Natural killer cell (primary cell): ENCODE measurements at regions not wholly inside any gene's neighbourhood (a gene's known extent, or its start where the extent isn't known, plus 50 kb on each side); places are given as distances from the start of the nearest gene placed in this dataset.

Experiments used
- ATAC-seq, 3 donors: fragments of 150-1000 bp in 2 of 3; fragments of 200-7000 bp in 1 of 3; cut with Tn5 transposase; 1 replicate in 1 of 3; 2 replicates in 2 of 3; pipeline ENCODE4 v1.10.0; 2021; ENCODE audit warnings: mild to moderate bottlenecking in 2 of 3, moderate library complexity in 2 of 3
- DNase-seq, 2 donors: peaks; one replicate each; pipeline versions ENCODE4 v3.0.0 to v3.0.0-alpha.2; 2013 to 2021; ENCODE audit warnings: mixed read lengths in 1 of 2
- H3K27ac ChIP-seq: one replicate; pipeline ENCODE4 v1.5.1; 2013; ENCODE audit warnings: mild to moderate bottlenecking, low read length
- H3K27me3 ChIP-seq: one replicate; pipeline ENCODE4 v1.6.1; 2013; ENCODE audit warnings: low read length; ENCODE audit not compliant: control insufficient read depth, insufficient read depth
- H3K36me3 ChIP-seq: one replicate; pipeline ENCODE4 v1.6.1; 2013; ENCODE audit warnings: low read length; ENCODE audit not compliant: control insufficient read depth, insufficient read depth
- H3K4me1 ChIP-seq: one replicate; pipeline ENCODE4 v1.6.1; 2013; ENCODE audit warnings: low read length; ENCODE audit not compliant: control insufficient read depth, insufficient read depth
- H3K4me3 ChIP-seq: one replicate; pipeline ENCODE4 v1.5.1; 2013; ENCODE audit warnings: low read length
- H3K9me3 ChIP-seq: one replicate; pipeline ENCODE4 v1.6.1; 2013; ENCODE audit warnings: low read length; ENCODE audit not compliant: control insufficient read depth, insufficient read depth
- H3K27ac Mint-ChIP-seq, 2 donors: one replicate each; pipeline ENCODE4 v1.8.0; 2022; ENCODE audit warnings: mild to moderate bottlenecking in 2 of 2, mixed read lengths in 2 of 2, moderate library complexity in 1 of 2
- H3K27me3 Mint-ChIP-seq, 2 donors: one replicate each; pipeline ENCODE4 v1.8.0; 2022; ENCODE audit warnings: low read depth in 2 of 2, mixed read lengths in 2 of 2
- H3K36me3 Mint-ChIP-seq: one replicate; pipeline ENCODE4 v1.8.0; 2022; ENCODE audit warnings: mixed read lengths
- H3K4me1 Mint-ChIP-seq, 2 donors: one replicate each; pipeline ENCODE4 v1.8.0; 2022; ENCODE audit warnings: mixed read lengths in 2 of 2
- H3K4me3 Mint-ChIP-seq: one replicate; pipeline ENCODE4 v1.8.0; 2022; ENCODE audit warnings: mild to moderate bottlenecking, moderate library complexity, mixed read lengths
- H3K9me3 Mint-ChIP-seq, 2 donors: one replicate each; pipeline ENCODE4 v1.8.0; 2022; ENCODE audit warnings: mixed read lengths in 2 of 2
- CTCF ChIP-seq: fragments of 200-600 bp; IDR thresholded peaks from one replicate; pipeline ENCODE4 v1.8.0; 2022; ENCODE audit warnings: antibody characterized with exemption
- WGBS: methylation state at CpG from one replicate; pipeline ENCODE4 v1.1.7; 2013; ENCODE audit warnings: missing lambda C conversion rate; ENCODE audit not compliant: insufficient coverage; 5-methylcytosine and 5-hydroxymethylcytosine counted together
- intact Hi-C: fragments of 100-400 bp; cut with micrococcal nuclease; formaldehyde crosslinking; loops from one replicate; pipeline ENCODE4 v1.14.2; 2022

- H3K9me3 Mint-ChIP-seq: no peaks in the 10 kb centered on the region
- no peak overlapping the region for H3K27ac Mint-ChIP-seq
- WGBS: 91% methylated on average over 7 of the region's 7 CpGs
- H3K27ac ChIP-seq: no peak overlapping the region
- DNase-seq: no peak
- H3K36me3 ChIP-seq: no peaks in the 10 kb centered on the region
- H3K9me3 ChIP-seq: no peaks in the 10 kb centered on the region
- H3K27me3 ChIP-seq: no peaks in the 10 kb centered on the region
- no peak for TF ChIP-seq CTCF
- H3K4me1 ChIP-seq: no peaks in the 10 kb centered on the region
- H3K4me3 Mint-ChIP-seq: no peak overlapping the region
- H3K36me3 Mint-ChIP-seq: no peaks in the 10 kb centered on the region
- intact Hi-C loops: no loop called here
- H3K4me1 Mint-ChIP-seq: no peaks in the 10 kb centered on the region
- no peak for ATAC-seq
- H3K4me3 ChIP-seq: no peak overlapping the region
- peaks cover 2 to 38% of the 10 kb centered on the region in 2 donors for H3K27me3 Mint-ChIP-seq
Observed at GRCh38 chr12:131363393-131363792, 347.5 kb upstream of the SFSWAP start.

GRCh38 chr12:131363841-131364495, 346.9 kb upstream of the SFSWAP start:
- no peak overlapping the region for H3K27ac Mint-ChIP-seq
- no peak overlapping the region for H3K27ac ChIP-seq
- DNase-seq (no peak), ATAC-seq (no peak)
- no peaks in the 10 kb centered on the region for H3K4me1 ChIP-seq
- no peak for TF ChIP-seq CTCF
- peaks cover 0 to 32% of the 10 kb centered on the region in 2 donors for H3K27me3 Mint-ChIP-seq
- H3K9me3 Mint-ChIP-seq: no peaks in the 10 kb centered on the region
- no peaks in the 10 kb centered on the region for H3K4me1 Mint-ChIP-seq
- H3K4me3 ChIP-seq: no peak overlapping the region
- no peaks in the 10 kb centered on the region for H3K36me3 Mint-ChIP-seq
- H3K27me3 ChIP-seq: no peaks in the 10 kb centered on the region
- no peaks in the 10 kb centered on the region for H3K9me3 ChIP-seq
- no peak overlapping the region for H3K4me3 Mint-ChIP-seq
- 71% methylated on average over 13 of the region's 14 CpGs for WGBS
- intact Hi-C loops: no loop called here
- H3K36me3 ChIP-seq: no peaks in the 10 kb centered on the region

GRCh38 chr12:131364903-131365820, 345.7 kb upstream of the SFSWAP start:
- TF ChIP-seq CTCF: no peak
- Histone ChIP-seq H3K4me3 (no peak overlapping the region), H3K27ac (no peak overlapping the region), H3K36me3 (no peaks in the 10 kb centered on the region), H3K9me3 (no peaks in the 10 kb centered on the region), H3K27me3 (no peaks in the 10 kb centered on the region), H3K4me1 (no peaks in the 10 kb centered on the region)
- Mint-ChIP-seq H3K9me3 (no peaks in the 10 kb centered on the region), H3K27ac (no peak overlapping the region), H3K27me3 (peaks cover 0 to 20% of the 10 kb centered on the region in 2 donors), H3K36me3 (no peaks in the 10 kb centered on the region), H3K4me3 (no peak overlapping the region), H3K4me1 (no peaks in the 10 kb centered on the region)
- DNase-seq (no peak), ATAC-seq (no peak)
- 86% methylated on average over 11 of the region's 12 CpGs for WGBS
- intact Hi-C loops: no loop called here
